Tibial artery (tissue), 4 donors: ENCODE measurements at regions not wholly inside any gene's neighbourhood (a gene's known extent, or its start where the extent isn't known, plus 50 kb on each side); places are given as distances from the start of the nearest gene placed in this dataset.
A peak's percentile ranks its signal among the peaks of the same experiment; 100 is the strongest.

Source experiments
- DNase-seq, 2 donors: peaks; one replicate each; pipeline ENCODE4 v3.0.0-alpha.2; 2019
- H3K27ac ChIP-seq, 2 donors: fragments of 200-600 bp; sonication (generic) in 1 of 2; 1 replicate in 1 of 2; 2 replicates in 1 of 2; pipeline ENCODE4 v1.5.1; 2018 to 2019; ENCODE audit warnings: mild to moderate bottlenecking in 1 of 2
- H3K27me3 ChIP-seq, 2 donors: fragments of 200-600 bp; sonication (generic) in 1 of 2; one replicate each; pipeline versions ENCODE4 v1.5.1 to v1.6.0; 2016 to 2019
- H3K36me3 ChIP-seq, 3 donors: fragments of 200-600 bp; sonication (generic) in 2 of 3; one replicate each; pipeline ENCODE4 v1.5.1; 2016 to 2019; ENCODE audit warnings: mild to moderate bottlenecking in 2 of 3
- H3K4me1 ChIP-seq, 4 donors: fragments of 200-600 bp; sonication (generic) in 2 of 4; 1 replicate in 3 of 4; 2 replicates in 1 of 4; pipeline ENCODE4 v1.5.1; 2016 to 2019
- H3K4me3 ChIP-seq, 2 donors: fragments of 200-600 bp; sonication (generic) in 1 of 2; 1 replicate in 1 of 2; 2 replicates in 1 of 2; pipeline ENCODE4 v1.5.1; 2018 to 2019; ENCODE audit warnings: mild to moderate bottlenecking in 2 of 2
- H3K9me3 ChIP-seq, 3 donors: fragments of 200-600 bp; sonication (generic) in 1 of 3; one replicate each; pipeline ENCODE4 v1.5.1; 2016 to 2019
- CTCF ChIP-seq, 2 experiments: fragments of 200-600 bp in 1 of 2; fragments of 450-650 bp in 1 of 2; IDR thresholded peaks; one replicate each; pipeline ENCODE4 v1.5.1; 2017 to 2019; ENCODE audit warnings: antibody characterized with exemption in 2 of 2, mild to moderate bottlenecking in 1 of 2, moderate library complexity in 1 of 2
- intact Hi-C: fragments of 100-400 bp; cut with DNase I; formaldehyde crosslinking; loops from one replicate; pipeline ENCODE4 v1.15.0; 2023; ENCODE audit warnings: low total_unique reads

DNA sequence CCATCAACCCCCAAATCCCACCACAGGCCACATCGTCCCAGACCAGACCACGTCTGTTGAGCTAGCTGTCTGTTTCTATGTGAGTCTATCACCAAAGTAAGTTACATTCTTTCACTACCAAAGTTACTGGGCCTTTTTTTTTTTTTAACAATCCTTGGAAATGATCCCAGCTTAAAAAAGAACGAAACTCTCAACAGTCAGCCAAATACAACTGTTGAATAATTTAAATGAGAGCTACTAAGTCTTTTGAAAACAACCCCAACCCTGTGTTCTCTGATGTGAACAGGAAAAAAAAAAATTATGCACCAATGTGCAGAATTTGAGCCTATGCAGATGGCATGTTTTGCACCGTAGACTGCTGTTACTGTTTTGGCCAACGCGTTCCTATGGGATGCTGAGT, 134.0 kb upstream of the ETS2 start:
- DNase-seq: no peak
- intact Hi-C loops: no loop called here
- H3K9me3 ChIP-seq: no peaks in the 10 kb centered on the region
- TF ChIP-seq CTCF (IDR thresholded peaks at IDR 0.05): no peak
- peak overlapping the region in 1 of 2 donors; percentile 0 for H3K4me3 ChIP-seq
- no peaks in the 10 kb centered on the region for H3K36me3 ChIP-seq
- H3K4me1 ChIP-seq: peaks cover 0 to 33% (median 18%) of the 10 kb centered on the region in 4 donors
- peak overlapping the region; percentile 65 to 73 for H3K27ac ChIP-seq
- no peaks in the 10 kb centered on the region for H3K27me3 ChIP-seq

DNA sequence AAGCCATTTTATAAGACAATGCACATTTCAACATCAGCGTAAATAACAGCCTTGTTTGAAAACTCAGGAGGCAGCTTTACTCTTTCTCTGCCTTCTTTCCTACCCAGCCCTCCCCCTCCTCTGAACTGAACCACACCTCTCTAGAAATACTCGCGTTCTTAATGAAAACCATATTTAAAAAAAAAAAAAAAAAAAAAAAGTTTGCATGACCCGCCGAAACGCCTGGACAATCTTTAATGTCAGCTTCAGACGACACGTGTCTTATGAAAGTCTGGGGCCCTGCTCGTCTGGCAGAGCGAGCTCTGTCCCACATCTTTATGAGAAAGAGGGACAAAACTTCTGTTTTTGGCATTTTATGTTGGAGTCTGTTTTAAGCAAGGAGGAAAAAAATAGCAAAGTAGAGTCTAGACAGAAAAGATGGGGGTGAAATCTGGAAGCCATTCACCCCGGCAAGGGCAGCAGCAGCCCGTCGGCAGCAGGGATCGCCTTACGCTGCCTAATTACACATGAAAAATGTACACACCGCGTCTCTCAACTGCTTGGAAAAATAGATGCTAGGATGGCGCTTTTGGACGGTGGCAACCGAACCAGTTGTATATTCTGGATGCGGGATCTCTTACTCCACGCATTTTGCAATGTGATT, 130.4 kb upstream of the ETS2 start:
- Histone ChIP-seq H3K27ac (peak overlapping the region; percentile 45 to 46), H3K4me3 (peak overlapping the region; percentile 13 to 29), H3K4me1 (peaks cover 0 to 48% (median 33%) of the 10 kb centered on the region in 4 donors), H3K36me3 (no peaks in the 10 kb centered on the region), H3K27me3 (no peaks in the 10 kb centered on the region), H3K9me3 (no peaks in the 10 kb centered on the region)
- no peak for TF ChIP-seq CTCF (IDR thresholded peaks at IDR 0.05)
- intact Hi-C loops: no loop called here
- no peak for DNase-seq

GRCh38 chr21:38678827-38679226, 126.9 kb upstream of the ETS2 start:
- peak overlapping the region; percentile 57 to 62 for H3K27ac ChIP-seq
- H3K4me1 ChIP-seq: peaks cover 0 to 34% (median 19%) of the 10 kb centered on the region in 4 donors
- no peaks in the 10 kb centered on the region for H3K9me3 ChIP-seq
- DNase-seq: no peak
- intact Hi-C loops: no loop called here
- no peaks in the 10 kb centered on the region for H3K27me3 ChIP-seq
- TF ChIP-seq CTCF (IDR thresholded peaks at IDR 0.05): no peak
- no peaks in the 10 kb centered on the region for H3K36me3 ChIP-seq
- no peak overlapping the region for H3K4me3 ChIP-seq

DNA sequence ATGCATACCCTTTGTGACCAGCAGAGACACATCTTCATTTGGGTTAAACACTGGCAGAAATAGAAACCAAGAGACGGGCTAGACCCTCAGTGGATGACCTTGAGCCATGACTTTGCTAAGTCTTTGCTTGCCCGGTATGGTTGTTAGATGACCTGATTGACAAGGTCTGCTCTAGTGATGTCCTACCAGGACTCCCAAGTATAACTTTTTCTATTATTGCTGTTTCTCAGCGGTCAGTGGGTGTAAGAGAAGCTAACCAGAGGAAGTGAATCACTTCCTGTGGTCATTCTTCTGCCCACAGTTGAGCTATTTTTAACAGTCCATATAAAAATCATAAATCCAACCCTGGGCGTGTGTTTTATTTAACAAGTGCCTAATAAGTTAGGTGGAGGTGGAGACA, 126.2 kb upstream of the ETS2 start:
- Histone ChIP-seq H3K4me3 (no peak overlapping the region), H3K27ac (peak overlapping the region; percentile 57 to 62), H3K4me1 (peaks cover 0 to 34% (median 19%) of the 10 kb centered on the region in 4 donors), H3K9me3 (no peaks in the 10 kb centered on the region), H3K27me3 (no peaks in the 10 kb centered on the region), H3K36me3 (no peaks in the 10 kb centered on the region)
- no peak for DNase-seq
- intact Hi-C loops: no loop called here
- no peak for TF ChIP-seq CTCF (IDR thresholded peaks at IDR 0.05)

DNA sequence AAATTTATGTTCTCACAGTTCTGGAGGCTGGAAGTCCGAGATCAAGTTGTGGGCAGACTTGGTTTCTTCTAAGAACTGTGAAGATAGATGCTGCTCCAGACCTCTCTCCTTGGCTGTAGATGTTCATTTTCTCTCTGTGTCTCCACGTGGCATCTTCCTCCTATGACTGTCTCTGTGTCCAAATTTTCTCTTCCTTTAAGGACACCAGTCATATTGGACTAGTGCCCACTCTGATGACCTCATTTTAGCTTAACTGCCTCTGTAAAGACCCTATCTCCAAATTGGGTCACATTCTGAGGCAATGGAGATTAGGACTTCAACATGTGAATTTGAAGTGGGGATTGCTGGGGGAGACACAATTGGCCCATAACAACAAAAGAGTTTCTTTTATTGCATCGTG, 125.3 kb upstream of the ETS2 start:
- Histone ChIP-seq H3K27ac (peak overlapping the region in 1 of 2 donors; percentile 57), H3K27me3 (no peaks in the 10 kb centered on the region), H3K9me3 (no peaks in the 10 kb centered on the region), H3K36me3 (no peaks in the 10 kb centered on the region), H3K4me1 (peaks cover 0 to 34% (median 19%) of the 10 kb centered on the region in 4 donors), H3K4me3 (no peak overlapping the region)
- intact Hi-C loops: no loop called here
- no peak for DNase-seq
- TF ChIP-seq CTCF (IDR thresholded peaks at IDR 0.05): no peak
